ENCODE measurements at regions not wholly inside any gene's neighbourhood (a gene's known extent, or its start where the extent isn't known, plus 50 kb on each side); places are given as distances from the start of the nearest gene placed in this dataset.

DNA sequence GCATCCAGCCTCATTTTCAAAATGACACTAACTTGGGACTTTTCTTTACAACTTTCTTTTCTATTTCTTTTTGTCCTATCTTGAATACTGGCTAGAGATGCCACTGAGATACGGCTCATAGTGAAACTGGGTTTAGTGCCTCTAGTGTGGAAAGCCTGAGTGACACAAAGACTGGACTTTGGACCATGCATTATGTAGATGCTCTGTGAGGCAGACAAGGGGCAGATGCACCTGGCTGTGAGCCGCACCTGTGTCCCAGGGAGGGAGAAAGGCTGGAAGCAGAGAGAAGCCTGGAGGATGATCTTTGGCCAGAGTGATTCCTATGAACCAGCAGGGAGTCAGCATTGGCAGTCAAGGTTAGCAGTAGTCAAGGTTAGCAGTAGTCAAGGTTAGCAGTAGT, 852.3 kb upstream of the TMEM132C start:
- no peak for DNase-seq

DNA sequence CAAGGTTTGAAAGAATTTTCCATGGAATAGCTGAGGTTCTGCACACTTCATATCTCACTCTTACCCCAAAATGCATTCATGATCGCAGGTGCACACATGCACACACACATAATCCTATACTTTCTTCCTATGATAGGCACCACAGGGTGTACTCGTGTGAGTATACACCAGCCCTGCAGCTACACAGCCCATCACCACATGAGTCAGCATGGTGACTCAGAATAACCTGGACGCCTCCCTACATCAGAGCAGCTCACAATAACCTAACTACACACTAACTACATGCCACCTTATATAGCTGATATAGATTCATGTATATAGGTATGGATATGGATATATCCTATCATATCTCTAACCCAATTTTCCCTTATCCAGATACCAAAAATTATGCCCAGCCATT, 850.2 kb upstream of the TMEM132C start:
- no peak for DNase-seq

DNA sequence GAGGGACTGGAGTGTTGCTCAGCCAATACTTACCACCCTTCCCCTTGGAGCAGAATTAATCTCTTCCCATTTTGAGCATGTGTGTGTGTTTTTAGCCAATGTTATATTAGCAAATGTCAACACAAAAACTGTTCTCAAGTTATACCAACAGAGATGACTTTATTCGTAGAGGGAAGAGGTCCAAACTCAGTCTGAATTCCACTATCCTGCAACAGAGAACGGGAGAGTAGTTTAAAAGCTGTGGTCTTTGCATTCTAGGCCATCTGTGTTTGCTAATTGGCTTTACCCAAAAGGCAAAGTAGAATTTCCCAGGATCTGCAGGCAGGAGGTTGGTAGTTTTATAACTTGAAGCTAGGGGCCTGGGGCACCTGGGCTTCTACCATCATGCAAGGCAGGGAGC, 847.9 kb upstream of the TMEM132C start:
- no peak for DNase-seq

DNA sequence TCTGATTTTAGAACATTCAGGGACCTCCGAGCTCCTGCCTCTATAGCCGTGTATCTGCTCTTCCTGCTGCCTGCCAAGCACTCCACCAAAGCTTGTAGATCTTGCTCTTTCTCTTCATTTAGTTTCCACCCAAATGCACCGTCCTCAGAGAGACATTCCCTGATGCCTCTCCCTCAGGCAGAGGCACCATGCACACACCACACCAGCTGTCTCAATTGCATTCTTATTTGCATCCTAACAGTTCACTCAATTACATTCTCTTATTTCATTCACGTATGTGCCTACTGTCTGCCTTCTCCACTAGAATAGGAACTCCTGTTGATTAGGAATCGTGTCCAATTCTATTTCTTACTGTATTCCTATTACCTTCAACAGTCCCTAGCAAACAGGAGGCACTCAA, 845.4 kb upstream of the TMEM132C start:
- DNase-seq = no peak

DNA sequence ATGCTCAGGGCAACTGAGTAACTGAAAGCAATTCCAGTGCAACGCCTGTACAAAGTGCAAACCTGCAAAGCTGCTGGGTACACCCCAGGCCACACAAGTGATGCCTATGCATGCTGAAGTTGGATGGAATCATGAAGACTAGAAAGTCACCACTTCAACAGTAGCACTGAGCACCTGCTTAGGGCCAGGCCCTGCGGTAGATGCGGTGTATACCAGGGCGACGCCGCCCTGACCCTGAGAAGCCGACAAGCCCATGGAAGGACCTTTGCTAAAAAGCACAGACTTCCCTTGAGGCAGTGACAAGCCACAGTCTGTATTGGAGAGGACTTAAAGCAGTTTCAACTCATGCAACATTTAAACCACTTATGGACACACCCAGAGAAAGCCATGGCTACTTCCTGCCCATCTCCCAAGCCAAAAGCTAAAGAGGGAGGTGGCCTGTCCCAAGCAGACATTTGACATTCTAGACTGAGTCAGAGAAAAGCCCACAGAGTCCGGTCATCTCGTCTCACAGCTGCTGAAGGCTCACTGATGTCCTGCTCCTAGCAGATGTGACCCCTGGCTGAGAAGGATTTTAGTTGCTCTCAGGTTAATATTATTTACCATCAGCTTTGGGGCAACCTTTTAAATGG, 843.9 kb upstream of the TMEM132C start:
- DNase-seq = peak; percentile 21

DNA sequence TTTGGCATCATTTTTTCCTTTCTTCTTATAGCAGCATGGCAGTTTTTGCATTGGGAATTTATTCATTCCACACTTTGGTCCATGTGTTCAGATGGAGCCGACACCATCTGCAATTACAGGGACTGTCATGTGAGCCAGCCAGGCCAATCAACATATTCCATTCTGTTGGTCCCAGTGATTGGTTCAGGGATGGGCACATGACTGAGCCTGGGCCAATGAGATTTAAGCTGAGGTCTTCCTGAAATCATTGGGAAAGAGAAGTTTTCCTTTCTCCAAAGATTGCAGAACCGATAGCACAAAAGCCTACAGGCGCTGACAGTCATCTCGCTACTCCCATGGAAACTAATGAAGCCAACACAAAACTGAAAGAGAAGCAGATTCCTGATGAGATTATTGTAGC, 841.5 kb upstream of the TMEM132C start:
- no peak for DNase-seq

DNA sequence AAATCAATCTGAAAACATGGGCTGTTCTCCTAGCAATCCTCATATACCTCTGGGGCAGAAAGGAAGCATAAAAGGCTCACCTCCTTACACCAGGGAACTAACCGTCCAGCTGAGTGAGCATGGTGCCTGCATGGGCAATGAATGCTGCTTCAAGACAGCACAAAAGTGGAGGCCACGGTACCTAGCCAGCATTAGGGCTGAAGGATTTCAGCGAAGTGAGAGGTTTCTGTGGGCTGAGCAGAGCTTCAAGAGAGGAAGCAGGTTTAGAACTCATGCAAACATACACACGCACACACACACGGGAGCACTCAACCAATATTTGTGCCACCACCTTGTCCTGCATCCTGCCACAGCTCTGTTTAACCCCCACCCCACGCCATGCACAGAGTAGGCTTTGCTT, 838.5 kb upstream of the TMEM132C start:
- no peak for DNase-seq

DNA sequence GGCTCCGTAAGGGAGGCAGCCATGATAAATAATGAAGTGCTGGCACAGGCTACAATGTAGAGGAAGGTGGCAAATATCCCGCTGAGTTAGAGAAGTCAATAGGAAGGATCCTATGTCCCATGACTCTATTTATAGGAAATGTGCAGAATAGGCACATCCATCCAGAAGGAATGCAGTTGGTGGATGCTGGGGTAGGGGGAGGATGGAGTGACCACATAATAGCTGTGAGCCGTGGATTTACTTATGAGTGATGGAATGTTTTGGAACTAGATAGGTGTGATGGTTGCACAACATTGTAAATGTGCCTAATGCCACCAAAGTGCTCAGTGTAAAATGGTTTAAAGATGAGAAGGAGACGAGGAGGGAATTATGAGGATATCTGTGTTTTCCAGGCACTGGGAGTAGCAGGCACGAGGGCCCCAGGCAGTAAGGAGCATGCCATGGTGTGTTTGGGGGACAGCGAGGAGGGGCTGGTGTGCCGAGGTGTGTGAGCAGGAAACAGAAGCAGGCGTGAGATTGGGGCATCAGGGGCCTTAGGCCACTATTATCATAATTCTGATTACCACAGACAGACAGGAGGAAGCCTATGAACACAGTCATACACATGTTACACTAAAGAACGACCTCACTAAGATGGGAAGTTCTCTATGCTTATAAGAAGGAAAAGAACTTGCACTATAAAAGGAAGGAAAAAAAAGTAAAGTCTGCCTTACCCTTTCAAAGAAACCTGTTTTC, 837.3 kb upstream of the TMEM132C start:
- DNase-seq = no peak

DNA sequence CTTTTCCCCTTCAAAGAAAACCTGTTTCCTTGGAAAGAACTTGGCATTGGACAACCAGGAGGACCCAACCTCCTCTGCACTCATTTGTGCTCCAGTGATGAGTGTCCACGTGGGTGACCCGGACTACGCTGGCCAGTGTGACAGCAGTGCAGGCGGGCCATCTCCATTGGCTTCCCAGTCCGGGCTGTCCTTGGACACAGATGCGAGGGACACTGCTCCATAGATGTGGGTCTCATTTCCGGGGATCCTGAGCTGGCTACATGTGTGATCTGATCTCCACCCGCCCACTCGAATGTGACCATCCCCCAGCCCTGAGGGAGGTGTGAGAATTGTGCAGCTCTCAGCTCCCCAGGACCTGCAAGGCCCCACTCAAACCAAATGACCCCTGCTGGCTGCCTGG, 836.6 kb upstream of the TMEM132C start:
- DNase-seq = no peak

DNA sequence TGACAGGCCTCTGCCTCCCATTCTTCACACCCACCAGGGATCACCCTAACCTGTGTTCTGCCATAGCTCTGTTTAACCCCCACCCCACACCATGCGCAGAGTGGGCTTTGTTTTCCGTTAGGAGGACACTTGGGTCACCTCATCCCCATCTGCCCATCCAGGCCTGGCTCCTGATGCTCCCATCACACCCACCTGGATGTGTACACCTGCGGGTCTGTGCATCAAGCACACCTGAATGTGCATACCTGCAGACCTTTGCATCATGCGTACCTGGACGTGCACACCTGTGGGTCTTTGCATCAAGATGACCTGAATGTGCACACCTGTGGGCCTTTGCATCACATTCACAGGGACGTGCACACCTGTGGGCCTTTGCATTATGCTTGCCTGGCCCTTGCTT, 835.8 kb upstream of the TMEM132C start:
- DNase-seq = no peak

DNA sequence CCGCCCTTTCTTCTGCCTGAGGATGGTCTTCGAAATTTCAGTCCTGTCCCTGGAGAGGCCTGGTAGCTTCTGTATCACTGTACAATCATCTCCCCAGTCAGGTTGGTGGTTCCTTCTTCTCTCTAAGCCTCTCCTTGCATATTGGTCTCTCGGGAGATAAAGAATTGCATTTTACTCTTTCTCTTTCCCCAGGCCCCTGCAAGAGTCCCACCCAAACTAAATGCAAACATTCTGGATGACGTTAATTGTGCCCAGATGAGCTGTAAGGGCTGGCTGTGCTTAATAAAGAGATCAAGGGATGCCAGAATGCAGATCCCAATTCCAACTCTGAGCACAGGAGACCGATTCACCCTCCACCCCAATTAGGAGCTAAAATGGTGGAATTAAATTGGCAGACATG, 835.4 kb upstream of the TMEM132C start:
- no peak for DNase-seq

DNA sequence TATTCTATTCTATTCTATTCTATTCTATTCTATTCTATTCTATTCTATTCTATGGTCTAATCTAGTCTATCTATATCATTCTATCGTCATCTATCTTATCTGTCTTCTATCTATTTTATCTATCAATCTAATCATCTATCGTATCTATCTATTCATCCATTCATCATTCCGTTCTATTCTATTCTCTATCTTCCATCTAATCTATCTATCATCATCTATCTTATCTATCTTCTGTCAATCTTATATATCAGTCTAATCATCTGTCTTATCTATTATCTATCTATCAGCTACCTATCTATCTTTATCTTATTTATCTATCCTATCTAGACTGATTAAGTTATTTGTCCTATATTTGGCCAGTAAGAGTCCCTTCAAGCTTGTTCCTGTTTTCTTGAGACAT, 831.5 kb upstream of the TMEM132C start:
- DNase-seq = no peak

DNA sequence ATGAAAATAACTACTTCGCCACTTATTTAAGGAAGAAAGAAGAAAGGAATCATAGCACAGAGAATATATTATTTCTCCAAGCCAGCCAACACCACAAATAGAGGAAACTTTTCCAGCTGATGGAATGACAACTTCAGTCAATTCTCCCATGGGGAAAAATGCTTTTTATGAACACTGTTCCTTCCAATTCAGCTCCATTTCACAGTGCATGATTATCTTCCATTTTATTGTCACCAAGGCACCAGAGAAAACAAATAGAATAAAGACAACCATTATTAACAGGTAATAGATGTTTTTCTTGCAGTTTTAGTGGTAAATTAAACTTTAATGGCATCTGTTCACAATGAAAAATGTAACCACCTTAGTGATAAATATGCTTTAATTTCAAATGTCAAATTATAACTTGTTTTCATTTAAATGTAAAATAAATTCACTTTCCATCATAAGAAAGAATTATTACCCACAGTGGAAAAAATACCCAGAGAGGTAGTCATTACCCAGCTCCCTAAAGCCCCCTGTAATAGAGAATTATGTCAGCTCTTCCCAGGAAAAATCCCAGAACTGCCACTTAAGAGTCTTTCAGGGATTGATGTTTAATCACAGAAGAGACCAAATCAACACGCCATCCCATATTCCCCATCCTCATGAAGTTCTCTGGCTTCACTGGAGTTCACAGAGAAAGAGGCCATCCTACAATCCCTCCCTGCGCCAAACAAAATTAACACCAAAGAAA, 828.3 kb upstream of the TMEM132C start:
- no peak for DNase-seq

DNA sequence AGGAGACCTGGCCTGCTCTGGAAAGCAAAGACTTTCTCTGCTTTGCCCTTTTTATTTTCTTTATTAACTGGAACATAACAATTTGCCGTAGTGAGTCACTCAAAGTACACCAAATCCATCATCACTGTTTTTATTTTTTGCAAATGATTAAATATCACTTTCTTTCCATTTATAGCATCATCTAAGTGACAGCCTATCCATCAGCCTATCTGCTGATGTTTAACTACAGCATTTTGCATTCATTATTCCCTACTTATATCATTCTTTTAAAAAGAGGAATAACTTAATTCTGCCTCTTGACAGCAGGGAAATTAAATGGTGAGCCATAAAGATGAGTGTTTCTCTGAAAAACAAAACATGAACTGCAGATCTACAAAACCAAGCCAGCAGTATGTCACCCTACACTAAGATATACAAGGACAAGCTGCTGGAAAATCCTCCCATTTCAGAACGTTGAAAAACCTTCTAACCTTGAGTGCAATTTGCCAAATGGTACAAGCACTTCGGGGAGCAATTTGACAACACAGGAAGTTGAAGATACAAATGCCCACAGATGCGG, 821.3 kb upstream of the TMEM132C start:
- DNase-seq = no peak

DNA sequence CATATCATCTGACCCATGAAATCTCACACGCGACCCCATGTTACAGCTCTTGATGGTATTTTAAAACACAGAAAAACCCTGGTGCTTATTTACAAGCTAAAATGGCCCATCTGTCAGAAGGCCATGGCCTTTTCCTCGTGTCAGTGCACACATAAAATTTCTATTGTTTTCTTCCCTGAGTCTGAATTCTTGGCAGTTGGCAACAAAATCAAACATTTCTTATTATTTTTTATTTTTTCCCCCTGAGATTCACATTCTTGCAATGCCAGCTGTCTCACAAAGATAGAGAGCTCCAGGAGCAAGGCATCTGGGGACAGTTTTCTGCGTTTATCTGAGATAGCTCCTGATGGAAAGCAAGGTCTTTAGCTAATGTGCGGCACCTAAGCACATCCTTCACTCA, 818.1 kb upstream of the TMEM132C start:
- peak; percentile 54 for DNase-seq

DNA sequence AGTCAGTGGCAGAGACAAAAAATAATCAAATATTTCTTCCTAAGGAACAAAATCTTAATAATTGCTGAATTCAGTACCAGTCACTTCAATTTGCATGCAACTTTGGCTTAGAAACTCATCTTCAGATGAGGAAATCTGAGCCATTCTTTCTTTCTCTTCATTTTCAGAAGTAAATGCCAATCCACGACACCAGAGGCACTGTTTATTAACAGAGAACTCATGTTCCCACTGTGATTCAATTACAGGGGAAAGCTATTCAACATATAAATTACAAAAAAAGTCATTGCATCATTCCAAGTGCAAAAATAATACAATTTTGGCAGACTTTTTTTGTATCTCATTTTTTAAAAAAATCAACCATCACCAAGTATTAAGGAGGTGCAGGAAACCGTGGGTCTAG, 816.1 kb upstream of the TMEM132C start:
- no peak for DNase-seq

DNA sequence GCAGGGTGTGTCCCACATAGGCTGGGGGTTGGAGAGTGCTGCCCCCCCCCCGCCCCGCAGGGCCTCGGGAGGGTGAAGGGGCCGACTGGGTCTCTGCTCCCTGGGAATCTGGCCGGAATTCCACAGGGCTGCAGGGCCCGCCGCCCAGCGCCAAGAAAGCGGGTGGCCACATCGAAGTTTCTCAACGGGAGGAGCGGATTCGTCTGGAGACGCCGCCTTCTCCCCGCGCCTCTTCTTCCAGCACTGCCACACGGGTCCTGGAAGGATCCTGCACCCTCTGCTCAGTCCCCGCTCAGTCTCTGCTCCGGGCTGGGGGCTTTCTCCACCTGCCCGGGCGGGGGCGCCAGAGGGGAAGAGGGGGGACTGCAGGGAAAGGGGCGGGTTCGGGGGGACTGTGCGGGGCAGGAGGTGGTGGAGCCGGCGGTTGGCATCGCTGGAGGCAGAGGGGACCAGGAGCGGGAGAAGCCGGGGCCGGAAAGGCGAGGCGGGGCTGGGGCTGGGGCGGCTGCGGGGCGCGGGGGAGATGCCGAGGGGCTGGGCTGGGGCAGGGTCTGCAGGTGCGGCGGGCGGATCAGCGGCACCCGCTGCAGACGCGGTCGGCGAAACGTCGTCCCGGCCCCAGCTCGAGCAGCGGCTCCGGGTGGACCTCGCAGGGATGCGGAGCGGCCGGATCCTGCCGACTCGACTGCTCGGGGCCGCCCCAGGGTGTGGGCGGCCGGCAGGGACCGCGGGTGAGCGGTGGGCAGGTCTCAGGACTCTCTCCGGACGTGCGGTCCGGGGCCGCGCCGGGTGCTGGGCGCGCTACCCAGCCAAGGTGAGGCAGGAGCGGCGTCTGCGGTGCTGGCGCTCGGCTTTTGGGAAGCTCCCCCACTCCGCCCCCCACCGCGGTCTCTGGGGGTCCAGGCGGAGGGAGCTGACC, 811.4 kb upstream of the TMEM132C start:
- no peak for DNase-seq

DNA sequence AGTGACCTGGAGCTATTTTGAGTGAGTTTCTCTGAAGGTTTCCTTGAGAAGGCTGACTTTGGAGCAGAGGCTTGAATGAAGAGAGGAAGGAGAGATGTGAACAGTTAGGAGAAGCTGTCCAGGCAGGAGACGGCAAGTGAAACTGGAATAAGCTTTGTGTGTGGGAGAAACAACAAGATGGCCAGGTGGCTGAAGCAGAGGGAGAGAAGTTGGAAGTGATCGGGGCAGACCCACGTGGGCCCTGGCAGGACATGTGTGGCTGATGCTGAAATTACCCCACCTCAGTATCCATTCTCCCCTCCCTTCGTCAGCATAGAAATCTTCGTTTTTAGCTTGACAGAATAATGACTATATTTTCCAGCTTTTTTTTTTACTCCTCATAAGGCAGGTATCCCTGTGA, 809.2 kb upstream of the TMEM132C start:
- no peak for DNase-seq

DNA sequence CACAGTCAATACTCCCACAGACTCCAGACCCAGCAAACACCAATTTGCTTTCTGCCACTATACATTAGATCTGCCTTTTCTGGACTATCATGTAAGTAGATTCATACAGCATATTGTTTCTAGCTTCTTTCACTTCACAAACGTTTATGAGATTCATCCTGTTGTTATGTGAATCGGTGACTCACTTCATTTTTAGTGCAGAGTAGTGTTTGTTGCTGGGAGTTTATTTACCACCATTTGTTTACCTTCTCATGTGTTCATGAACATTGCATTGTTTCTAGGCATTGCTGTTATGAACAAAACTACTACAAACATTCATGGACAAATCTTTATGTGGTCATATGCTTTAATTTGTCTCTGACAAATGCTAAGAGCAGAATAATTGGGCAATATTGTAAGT, 807.8 kb upstream of the TMEM132C start:
- DNase-seq = no peak

DNA sequence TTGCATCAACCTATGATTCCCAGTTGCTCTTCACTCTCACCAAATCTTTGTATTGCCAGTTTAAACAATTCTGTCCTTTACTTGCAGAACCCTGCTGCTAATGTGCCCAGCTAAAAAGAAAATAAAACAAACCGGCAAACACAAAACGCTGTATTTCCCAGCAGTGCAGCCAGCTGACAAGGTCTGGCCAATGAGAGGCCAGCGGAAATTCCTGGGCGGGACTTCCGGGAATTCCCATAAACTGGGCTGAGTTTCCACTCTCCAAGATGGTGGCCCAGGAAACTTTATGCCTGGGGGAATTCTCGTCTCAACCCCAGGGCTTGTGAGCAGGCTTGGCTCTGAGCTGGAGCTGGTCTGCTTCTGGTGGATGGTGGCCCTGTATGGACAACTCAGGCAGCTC, 807.3 kb upstream of the TMEM132C start:
- no peak for DNase-seq

DNA sequence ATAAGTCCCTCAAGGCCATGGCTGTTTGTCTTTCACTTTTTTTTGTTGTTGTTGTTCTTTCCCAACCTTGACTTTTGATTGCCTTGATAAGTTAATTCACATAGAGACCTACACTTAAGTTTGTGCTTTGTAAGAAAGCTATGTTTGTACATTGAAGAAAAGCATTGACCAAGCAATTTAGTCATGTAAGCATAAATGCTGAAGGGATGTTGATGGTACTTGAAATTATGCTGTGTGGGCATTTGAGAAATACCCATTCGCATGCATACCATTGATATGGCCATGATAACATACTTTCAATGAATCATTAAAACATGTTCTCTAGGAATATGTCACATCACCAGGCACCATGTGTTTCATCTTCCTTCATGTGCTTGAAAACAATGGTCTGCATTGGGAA, 803.7 kb upstream of the TMEM132C start:
- DNase-seq = no peak

DNA sequence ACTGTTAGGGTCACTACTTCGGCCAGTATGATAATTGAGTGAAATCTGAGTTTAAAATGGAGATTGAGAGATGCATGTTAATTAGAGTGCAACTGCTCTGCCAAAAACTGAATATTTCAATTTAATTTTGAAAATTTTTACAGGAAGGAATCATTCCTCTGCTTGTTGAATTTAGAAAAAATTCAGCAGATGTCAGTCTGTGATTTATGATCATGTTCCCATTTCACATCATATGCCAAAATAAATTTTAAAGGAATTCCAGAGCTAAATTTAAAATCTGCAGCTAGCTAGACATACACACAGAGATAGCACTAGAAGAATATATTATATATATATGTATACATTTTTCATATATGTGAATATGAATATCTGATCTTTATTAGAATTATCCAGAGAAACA, 797.6 kb upstream of the TMEM132C start:
- no peak for DNase-seq

DNA sequence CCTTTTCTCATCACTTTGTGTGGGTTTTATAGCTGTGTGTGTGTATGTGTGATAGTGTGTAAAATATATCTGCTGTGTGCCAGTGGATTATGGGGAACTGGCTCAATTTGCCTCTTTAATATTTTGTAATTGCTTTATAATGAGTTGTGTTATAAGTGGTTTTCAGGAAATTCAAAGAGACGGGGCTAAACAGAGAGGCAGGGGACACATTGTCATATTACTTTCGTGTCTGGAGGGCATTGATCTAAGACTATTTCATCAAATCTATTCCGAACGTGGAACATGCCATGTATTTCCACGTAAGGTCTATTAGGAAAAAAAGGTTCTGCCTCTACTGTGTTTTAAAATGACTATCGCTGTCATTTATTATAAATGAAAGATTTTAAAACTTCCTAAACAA, 793.2 kb upstream of the TMEM132C start:
- DNase-seq = no peak

Measured in retina (tissue), 1 donor.